Spleen (tissue), 11 donors: ENCODE measurements at regions not wholly inside any gene's neighbourhood (a gene's known extent, or its start where the extent isn't known, plus 50 kb on each side); places are given as distances from the start of the nearest gene placed in this dataset.
"Not testable (repeated sequence)": the region's sequence is repeated elsewhere in the genome, so short reads cannot be mapped to it uniquely, and the experiment has no call there.

Source experiments
- DNase-seq: peaks from one replicate; pipeline ENCODE4 v3.0.0-alpha.2; 2020
- H3K27ac ChIP-seq, 8 donors: fragments of 200-600 bp; sonication (generic) in 7 of 8; 1 replicate in 4 of 8; 2 replicates in 4 of 8; pipeline versions ENCODE4 v1.5.0 to v1.8.0; 2016 to 2021; ENCODE audit warnings: inconsistent platforms in 4 of 8, mild to moderate bottlenecking in 4 of 8, moderate library complexity in 1 of 8
- H3K27me3 ChIP-seq, 7 donors: fragments of 200-600 bp; sonication (generic) in 6 of 7; replicated peaks in 1 of 7; 1 replicate in 4 of 7; 2 replicates in 3 of 7; pipeline versions ENCODE4 v1.5.0 to v1.8.0; 2016 to 2021; ENCODE audit warnings: inconsistent platforms in 3 of 7, mild to moderate bottlenecking in 1 of 7
- H3K36me3 ChIP-seq, 6 donors: fragments of 200-600 bp; sonication (generic) in 5 of 6; 1 replicate in 4 of 6; 2 replicates in 2 of 6; pipeline versions ENCODE4 v1.5.0 to v1.8.0; 2016 to 2021; ENCODE audit warnings: inconsistent platforms in 2 of 6
- H3K4me1 ChIP-seq, 6 donors: fragments of 200-600 bp; sonication (generic) in 5 of 6; 1 replicate in 3 of 6; 2 replicates in 3 of 6; pipeline versions ENCODE4 v1.5.0 to v1.8.0; 2016 to 2021; ENCODE audit warnings: inconsistent platforms in 3 of 6
- H3K4me3 ChIP-seq, 8 donors: fragments of 200-600 bp; sonication (generic) in 7 of 8; 1 replicate in 4 of 8; 2 replicates in 4 of 8; pipeline versions ENCODE4 v1.5.0 to v1.8.0; 2016 to 2021; ENCODE audit warnings: inconsistent platforms in 4 of 8, mild to moderate bottlenecking in 4 of 8, moderate library complexity in 2 of 8
- H3K9me3 ChIP-seq, 8 donors: fragments of 200-600 bp; sonication (generic) in 7 of 8; 1 replicate in 4 of 8; 2 replicates in 4 of 8; pipeline versions ENCODE4 v1.5.0 to v1.8.0; 2016 to 2021; ENCODE audit warnings: inconsistent platforms in 4 of 8
- CTCF ChIP-seq, 11 experiments: fragments of 200-600 bp in 7 of 11; fragments of 450-650 bp in 4 of 11; sonication (generic) in 4 of 11; IDR thresholded peaks in 8 of 11; conservative IDR thresholded peaks in 3 of 11; 1 replicate in 7 of 11; 2 replicates in 4 of 11; pipeline versions ENCODE4 v1.4.0 to v1.8.0; 2016 to 2021; ENCODE audit warnings: antibody characterized with exemption in 11 of 11, inconsistent platforms in 4 of 11, mild to moderate bottlenecking in 1 of 11
- POLR2A ChIP-seq, 3 donors: fragments of 450-650 bp; IDR thresholded peaks; one replicate each; pipeline ENCODE4 v1.5.1; 2017; ENCODE audit warnings: antibody characterized with exemption in 3 of 3, mild to moderate bottlenecking in 1 of 3
- POLR2AphosphoS5 ChIP-seq, 3 donors: sonication (generic); formaldehyde crosslinking; IDR thresholded peaks; one replicate each; pipeline ENCODE4 v1.5.1; 2017; ENCODE audit warnings: antibody characterized with exemption in 3 of 3
- WGBS, 5 donors: extraction: QIAGEN DNeasy Blood & Tissue Kit in 3 of 5; methylation state at CpG; one replicate each; pipeline versions ENCODE4 v1.1.5 to v1.1.7; 2013 to 2018; 5-methylcytosine and 5-hydroxymethylcytosine counted together
- intact Hi-C: fragments of 100-400 bp; cut with DNase I; formaldehyde crosslinking; loops from one replicate; pipeline ENCODE4 v1.15.0; 2023; ENCODE audit warnings: low total_unique reads
- donor health status: healthy with polysubstance abuse.
- donor health status: DM: no; HTN: no; CAD: no; lungs with moderate emphysema.
- donor health status: DM: no; HTN: no; CAD: no.
- donor health status: Bipolar disorder and iron deficiency.
- donor health status: healthy.
- donor health status: DM: no; HTN: no; CAD: no.
- donor health status: DM: yes; HTN: yes; CAD: no.

- Histone ChIP-seq H3K4me3 (no peak overlapping the region), H3K36me3 (no peaks in the 10 kb centered on the region), H3K4me1 (peaks cover 0 to 10% (median 2%) of the 10 kb centered on the region in 6 donors), H3K9me3 (peaks cover 0 to 15% (median 5%) of the 10 kb centered on the region in 8 donors), H3K27me3 (no peaks in the 10 kb centered on the region), H3K27ac (peak overlapping the region in 6 of 8 donors; percentile 43 to 75 (median 64))
- TF ChIP-seq CTCF (IDR thresholded peaks at IDR 0.05 in 8 of 11, conservative IDR thresholded peaks at IDR 0.05 in 3 of 11) = no peak
- DNase-seq = no peak
- WGBS, 5 donors = 91 to 96% (median 95%) methylated on average over 4 of the region's 4 CpGs
- intact Hi-C loops = no loop called here
Observed at GRCh38 chr9:107767711-107768110, 278.1 kb upstream of the KLF4 start.

- peaks cover 0 to 44% (median 22%) of the 10 kb centered on the region in 6 donors for H3K4me1 ChIP-seq
- intact Hi-C loops, H3K9me3 ChIP-seq, H3K27ac ChIP-seq, H3K36me3 ChIP-seq, H3K4me3 ChIP-seq, H3K27me3 ChIP-seq, DNase-seq: not testable (repeated sequence)
- WGBS, 5 donors = 85 to 90% (median 88%) methylated on average over 2 of the region's 2 CpGs
Observed at GRCh38 chr9:107763469-107763868, 273.9 kb upstream of the KLF4 start.

GRCh38 chr9:107761307-107761706 is 271.7 kb upstream of the KLF4 start:
- no peak for TF ChIP-seq POLR2A (IDR thresholded peaks at IDR 0.05)
- TF ChIP-seq POLR2AphosphoS5 (IDR thresholded peaks at IDR 0.05) = no peak
- TF ChIP-seq CTCF (IDR thresholded peaks at IDR 0.05 in 8 of 11, conservative IDR thresholded peaks at IDR 0.05 in 3 of 11) = no peak
- H3K36me3 ChIP-seq = no peaks in the 10 kb centered on the region
- no peak overlapping the region for H3K4me3 ChIP-seq
- peak overlapping the region in 7 of 8 donors; percentile 37 to 85 (median 79) for H3K27ac ChIP-seq
- H3K9me3 ChIP-seq = peaks cover 0 to 7% (median 0%) of the 10 kb centered on the region in 8 donors
- peaks cover 0 to 34% (median 17%) of the 10 kb centered on the region in 6 donors for H3K4me1 ChIP-seq
- WGBS, 5 donors = 74 to 95% (median 82%) methylated on average over 2 of the region's 2 CpGs
- DNase-seq = no peak
- intact Hi-C loops = no loop called here
- H3K27me3 ChIP-seq = no peaks in the 10 kb centered on the region

GRCh38 chr9:107760469-107761242 is 271.1 kb upstream of the KLF4 start:
- H3K36me3 ChIP-seq = no peaks in the 10 kb centered on the region
- H3K9me3 ChIP-seq = peaks cover 0 to 7% (median 0%) of the 10 kb centered on the region in 8 donors
- whole genome bisulfite sequencing, 5 donors = 11 to 25% (median 16%) methylated on average over 12 of the region's 12 CpGs
- H3K4me3 ChIP-seq = peak overlapping the region in 1 of 8 donors; percentile 14
- intact Hi-C loops = no loop called here
- TF ChIP-seq CTCF (IDR thresholded peaks at IDR 0.05 in 8 of 11, conservative IDR thresholded peaks at IDR 0.05 in 3 of 11) (no peak), POLR2A (IDR thresholded peaks at IDR 0.05) (no peak), POLR2AphosphoS5 (IDR thresholded peaks at IDR 0.05) (peak in 2 of 3 donors; percentile 28 to 55)
- H3K4me1 ChIP-seq = peaks cover 0 to 34% (median 17%) of the 10 kb centered on the region in 6 donors
- DNase-seq = peak; percentile 82
- H3K27me3 ChIP-seq = no peaks in the 10 kb centered on the region
- peak overlapping the region; percentile 37 to 85 (median 78) for H3K27ac ChIP-seq
